GM11168 (cell line): ENCODE measurements at regions not wholly inside any gene's neighbourhood (a gene's known extent, or its start where the extent isn't known, plus 50 kb on each side); places are given as distances from the start of the nearest gene placed in this dataset.

Experiments
- in situ Hi-C: fragments of 300-500 bp; cut with MboI; formaldehyde crosslinking; loops from one replicate; pipeline ENCODE4 v1.12.0; 2022; ENCODE audit warnings: low sequenced_read_pairs; ENCODE audit not compliant: unreplicated experiment

DNA sequence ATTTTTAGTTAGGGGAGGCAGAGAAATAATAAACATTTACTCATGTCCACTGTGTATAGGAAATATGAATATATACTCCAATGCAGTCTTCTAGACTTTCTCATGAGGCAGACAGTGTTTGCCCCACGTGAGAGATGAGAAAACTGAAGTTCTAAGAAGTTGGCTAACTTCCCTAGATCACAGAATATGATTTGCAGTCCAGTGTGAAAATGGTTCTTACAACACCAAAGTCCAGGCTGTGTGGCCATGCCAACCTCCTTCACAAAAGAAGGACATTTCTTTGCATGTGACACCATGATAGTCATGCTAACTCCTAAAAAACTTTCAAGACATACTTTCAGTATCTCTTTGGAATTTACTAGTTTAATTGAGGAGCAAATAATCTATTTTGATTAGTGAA, 143.7 kb downstream of the IRS1 start:
- in situ Hi-C loops: no loop called here

DNA sequence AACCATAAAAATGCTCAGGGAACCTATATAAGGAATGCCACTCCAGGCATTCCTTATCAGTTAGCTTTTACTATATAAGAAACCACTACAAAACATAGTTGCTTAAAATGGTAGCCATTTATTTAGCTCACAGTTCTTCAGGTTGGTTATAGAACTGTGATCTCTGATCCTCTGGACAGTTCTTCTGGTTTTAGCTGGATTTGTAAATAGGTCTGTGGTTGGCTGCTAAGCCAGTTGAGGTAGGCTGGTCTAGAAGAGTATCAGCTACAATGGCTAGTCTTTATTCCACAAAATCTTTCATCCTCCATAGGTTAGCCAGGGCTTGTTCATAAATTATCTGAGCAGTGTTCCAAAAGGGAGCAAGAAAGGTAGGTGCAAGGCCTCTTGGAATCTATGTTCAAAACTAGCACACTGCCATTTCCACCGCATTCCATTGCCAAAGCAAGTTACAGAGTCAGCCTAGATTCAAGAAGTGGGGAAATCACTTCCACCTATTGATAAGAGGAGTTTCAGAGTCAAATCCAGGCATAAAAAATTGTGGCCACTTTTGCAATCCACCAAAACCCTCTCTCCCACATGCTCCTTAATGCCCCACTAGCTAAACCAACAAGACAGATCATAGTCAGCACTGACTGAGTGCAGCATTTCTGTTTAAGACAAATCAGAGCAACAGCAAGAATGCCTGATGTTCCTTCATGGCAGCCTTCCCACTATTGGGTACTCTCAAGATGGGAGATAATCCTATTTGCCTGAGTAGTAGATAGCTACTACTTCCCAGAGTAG, 146.4 kb downstream of the IRS1 start:
- in situ Hi-C loops: no loop called here

DNA sequence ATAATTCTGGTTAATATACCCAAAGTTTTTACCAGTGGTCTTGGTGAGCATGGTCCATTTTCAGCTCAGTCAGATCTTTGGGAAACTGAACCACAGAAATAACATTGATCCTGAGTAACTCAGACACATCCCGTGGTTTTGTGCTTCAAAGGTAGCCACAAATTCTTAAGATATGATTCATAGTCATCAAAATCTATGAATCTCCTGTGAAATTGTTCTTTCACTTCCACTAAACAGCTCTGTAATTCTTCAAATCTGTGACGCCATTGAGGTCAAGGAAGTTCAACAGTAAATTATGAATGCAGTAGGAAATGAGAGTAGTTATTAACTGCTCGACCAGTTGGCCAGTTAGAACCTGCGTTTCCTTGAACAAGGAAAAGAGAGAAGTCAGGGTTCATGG, 147.3 kb downstream of the IRS1 start:
- in situ Hi-C loops: no loop called here

DNA sequence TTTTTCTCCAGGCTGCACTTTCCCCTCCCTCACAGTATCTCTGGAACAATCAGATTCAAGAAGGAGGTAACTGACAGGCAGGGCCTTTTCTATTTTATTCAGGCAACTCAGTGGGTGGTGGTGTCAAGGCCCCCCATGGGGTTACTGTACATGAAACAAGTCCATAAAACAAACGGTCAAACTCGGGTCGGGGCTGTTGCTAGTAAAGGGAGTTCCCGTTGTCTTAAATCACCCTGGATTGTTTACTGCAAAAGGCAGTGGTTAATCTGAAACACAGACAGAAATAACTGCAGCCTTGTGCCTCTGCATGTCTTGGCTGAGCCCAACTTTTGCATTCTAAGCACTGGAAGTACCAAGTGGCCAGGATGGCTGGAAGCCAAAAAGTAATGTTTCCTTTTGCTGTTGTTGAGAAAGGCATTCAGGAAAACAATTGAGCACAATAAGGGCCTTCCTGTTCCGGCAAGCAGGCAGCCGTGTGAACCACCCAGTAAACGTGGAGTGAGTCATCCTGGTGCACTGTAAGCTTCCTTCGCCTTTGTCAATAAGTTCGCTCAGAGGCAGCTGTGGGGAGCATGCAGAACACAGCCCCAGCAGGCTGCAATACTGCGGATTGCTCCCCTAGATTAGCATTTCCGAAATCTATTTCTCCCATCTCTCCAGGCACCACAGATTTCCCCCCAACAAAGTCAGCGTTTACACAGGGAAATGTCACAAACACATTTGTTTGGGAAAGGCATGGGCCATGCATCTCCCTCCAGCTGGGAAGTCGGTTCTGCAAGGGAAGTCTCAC, 149.6 kb downstream of the IRS1 start:
- in situ Hi-C loops: no loop called here

DNA sequence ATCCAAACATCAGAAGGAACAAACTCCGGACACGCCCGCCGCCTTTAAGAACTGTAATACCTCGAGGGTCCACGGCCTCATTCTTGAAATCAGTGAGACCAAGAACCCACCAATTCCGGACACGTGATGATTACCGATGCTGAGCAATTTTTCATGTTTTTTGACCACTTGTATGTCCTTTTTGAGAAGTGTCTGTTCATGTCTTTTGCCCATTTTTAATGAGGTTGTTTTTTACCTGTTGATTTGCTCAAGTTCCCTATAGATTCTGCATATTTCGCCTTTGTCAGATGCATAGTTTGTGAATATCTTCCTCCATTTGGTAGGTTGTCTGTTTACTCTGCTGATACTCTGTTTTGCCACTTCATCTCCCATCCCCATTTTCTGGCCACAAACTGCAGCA, 150.4 kb downstream of the IRS1 start:
- in situ Hi-C loops: no loop called here

DNA sequence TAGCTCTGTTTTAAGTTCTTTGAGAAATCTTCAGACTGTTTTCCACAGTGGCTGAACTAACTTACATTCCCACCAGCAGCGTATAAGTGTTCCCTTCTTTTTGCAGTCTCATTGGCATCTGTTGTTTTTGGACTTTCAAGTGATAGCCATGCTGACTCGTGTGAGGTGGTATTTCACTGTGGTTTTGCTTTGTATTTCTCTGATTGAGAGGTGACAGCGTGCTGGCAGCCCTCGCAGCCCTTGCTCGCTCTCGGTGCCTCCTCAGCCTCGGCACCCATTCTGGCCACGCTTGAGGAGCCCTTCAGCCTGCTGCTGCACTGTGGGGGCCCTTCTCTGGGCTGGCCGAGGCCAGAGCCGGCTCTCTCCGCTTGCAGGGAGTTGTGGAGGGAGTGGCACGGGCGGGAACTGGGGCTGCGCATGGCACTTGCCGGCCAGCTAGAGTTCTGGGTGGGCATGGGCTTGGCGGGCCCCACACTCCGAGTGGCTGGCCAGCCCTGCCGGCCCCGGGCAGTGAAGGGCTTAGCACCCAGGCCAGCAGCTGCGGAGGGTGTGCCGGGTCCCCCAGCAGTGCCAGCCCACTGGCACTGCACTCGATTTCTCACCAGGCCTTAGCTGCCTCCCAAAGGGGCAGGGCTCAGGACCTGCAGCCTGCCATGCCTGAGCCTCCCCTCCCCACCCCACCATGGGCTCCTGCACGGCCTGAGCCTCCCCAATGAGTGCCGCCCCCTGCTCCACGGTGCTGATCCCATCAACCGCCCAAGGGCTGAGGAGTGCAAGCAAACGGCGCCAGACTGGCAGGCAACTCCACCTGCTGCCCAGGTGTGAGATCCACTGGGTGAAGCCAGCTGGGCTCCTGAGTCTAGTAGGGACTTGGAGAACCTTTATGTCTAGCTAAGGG, 151.8 kb downstream of the IRS1 start:
- in situ Hi-C loops: no loop called here

DNA sequence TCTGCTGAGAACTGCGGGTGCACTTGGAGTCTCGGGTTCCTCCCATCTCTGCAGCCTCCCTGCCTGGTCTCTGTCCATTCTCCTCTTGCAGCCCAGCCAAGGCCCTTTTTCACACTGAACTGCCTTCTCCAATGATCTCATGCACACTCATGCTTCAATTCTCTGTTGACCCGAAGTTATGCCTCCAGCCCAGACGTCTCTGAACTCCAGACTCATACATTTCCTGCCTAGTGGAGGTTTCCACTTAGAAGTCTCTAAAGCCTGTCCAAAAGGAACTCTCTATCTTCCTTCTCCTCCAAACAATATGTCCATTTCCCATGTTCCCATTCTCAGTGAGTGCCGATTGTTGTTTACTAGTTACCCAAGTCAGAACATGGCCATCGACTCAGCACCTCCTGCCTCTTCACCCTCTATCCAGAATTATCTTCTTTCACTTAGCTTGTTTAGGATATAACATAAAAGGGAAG, 155.2 kb downstream of the IRS1 start:
- in situ Hi-C loops: no loop called here

DNA sequence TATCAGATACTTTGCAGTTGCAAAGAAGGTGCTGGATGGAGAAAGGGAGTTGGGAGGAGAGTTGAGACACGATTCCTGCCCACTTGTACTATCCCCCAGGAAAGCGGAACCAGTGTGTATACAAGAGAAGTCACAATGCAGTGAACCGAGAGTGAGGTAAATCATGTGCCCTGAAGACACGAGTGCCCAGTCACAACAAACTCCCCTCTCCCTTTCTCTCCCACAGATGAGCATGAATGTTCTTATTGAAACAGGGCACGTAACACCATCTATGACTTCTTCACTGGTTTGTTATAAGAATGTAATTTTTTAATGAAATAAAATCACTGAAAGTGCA, 155.7 kb downstream of the IRS1 start:
- in situ Hi-C loops: no loop called here

DNA sequence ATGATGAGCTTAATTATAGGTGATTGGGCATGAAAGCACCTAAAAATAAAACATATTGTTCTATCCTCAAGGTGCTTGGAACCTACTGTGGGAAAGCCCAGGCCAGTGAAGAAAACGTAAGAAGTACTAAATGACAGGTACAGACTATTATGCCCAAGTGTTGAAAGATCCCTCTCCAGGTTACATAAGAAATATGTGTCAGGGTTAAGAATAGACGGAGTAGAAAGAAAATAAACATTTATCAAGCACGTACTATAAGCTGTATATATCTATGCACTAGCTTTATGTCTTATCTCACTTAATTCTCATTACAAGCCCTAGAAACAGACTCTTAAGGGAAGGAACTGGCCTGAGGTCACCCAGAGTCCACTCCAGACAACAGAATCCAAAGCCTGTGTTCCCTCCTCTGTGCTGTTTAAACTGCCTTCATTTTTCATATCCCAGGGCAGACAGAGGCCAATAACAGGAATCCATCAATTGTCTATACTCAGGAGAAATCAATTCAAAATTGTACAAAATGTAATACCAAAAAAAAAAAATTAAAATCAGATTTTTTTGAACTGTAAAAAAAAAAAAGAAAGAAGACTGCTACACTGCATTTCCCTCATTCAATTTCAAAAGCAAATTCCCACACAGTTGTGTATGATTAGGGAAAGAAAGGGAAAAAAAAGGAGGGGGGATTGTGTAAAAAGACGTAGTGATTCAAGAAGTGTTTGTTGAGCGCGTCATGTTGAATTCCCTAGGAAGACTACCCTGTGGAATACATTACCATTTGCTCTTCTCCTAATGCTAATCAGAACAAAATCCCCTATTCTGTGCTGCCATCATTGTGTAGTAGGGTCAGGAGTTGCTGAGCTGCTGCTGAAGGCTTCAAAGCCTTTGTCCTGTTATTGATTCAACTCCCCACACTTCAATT, 156.3 kb downstream of the IRS1 start:
- in situ Hi-C loops: no loop called here

DNA sequence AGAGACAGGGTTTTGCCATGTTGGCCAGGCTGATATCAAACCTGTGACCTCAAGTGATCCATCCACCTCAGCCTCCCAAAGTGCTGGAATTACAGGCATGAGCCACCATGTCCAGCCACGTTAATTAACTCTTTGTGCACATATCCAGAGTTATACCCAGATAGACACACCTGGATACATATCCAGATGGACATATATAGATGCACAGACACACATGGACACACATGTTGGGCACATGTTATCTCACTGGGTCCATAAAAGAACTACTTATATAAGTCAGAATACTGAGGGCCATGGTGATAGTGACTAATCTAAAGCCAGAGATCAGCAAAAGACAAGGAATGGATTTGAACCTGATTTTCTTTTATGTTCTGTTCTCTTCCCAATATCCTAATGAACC, 158.6 kb downstream of the IRS1 start:
- in situ Hi-C loops: no loop called here

DNA sequence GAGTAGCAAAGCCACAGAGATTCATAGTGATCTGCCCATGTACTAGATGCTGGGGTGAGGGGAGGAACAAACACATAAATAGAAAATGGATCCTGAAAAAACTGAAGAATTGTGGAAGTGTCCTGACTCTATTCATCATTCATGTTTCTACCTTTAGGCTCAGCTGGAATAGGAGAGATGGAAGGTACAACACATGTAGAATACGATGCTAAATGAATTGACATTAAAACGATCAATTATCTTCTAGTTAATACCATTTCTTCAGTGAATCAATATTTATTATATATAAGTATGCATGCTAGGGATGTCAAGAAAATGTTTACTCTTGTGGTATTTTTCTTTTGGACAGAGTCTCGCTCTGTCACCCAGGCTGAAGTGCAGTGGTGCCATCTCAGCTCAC, 159.1 kb downstream of the IRS1 start:
- in situ Hi-C loops: no loop called here

DNA sequence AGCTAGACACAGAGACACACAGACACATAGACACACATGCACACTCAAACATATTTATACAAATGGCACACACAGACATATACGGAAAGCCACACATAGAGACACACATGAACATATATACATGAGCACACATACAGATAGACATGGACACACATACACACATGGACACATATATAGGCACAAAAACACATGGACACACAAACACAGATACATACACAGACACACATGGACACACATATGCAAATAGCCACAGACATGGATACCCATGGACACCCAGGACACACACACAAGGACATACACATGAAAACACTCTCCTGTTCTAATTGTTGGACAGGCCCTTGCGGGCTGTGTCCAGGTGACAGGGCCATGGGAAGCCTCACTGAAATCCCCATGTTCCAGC, 160.1 kb downstream of the IRS1 start:
- in situ Hi-C loops: no loop called here

DNA sequence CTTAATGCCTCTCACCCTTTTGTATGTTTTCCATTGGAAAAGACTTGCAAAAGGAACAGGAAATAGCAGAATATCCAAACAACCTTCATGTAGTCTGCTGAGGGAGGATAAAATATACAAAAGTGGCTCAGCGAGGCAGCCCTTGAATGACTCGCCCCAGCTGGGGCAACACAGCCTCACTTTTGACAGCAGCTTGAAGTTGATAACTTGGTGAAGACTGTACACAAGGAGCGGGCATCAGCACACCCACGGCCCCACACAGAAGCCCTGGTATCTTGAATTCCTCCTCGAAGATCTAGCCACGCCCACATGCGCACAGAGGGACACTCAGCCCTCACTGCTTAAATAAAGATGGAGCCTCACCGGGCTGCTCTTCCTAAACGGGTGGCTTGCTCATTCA, 161.0 kb downstream of the IRS1 start:
- in situ Hi-C loops: no loop called here

DNA sequence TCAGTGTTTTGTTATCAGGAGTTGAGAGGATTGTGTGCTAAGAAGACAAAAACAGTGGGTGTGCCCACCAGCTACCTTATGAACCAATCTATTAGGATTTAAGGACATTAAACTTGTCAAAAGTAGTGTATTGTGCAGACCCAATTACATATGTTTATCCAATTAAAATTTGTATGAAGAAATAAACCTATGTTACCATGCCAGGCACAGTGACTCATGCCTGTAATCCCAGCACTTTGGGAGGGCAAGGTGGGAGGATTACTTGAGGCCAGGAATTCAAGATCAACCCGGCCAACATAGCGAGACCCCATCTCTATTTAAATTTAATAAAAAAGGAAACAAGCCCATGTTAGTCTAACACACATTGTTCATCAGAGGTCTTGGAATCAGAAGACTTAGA, 162.2 kb downstream of the IRS1 start:
- in situ Hi-C loops: no loop called here

DNA sequence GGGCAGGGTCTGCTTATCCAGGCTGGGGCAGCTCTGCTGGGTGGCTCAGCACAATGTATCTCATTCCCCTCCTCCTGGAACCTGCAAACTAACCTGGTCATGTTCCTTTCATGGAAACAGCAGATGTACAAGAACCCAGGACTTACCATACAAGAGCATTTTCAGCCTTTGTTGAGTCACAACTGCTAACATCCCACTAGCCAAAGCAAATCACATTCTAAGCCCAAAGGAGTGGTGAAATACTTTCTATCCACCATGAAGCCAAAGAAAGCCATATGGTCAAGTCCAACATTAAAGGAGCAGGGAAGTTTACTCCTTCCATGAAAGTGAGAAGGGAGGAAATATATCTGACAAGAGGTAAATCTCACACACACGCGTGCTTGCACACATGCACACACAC, 163.0 kb downstream of the IRS1 start:
- in situ Hi-C loops: no loop called here

DNA sequence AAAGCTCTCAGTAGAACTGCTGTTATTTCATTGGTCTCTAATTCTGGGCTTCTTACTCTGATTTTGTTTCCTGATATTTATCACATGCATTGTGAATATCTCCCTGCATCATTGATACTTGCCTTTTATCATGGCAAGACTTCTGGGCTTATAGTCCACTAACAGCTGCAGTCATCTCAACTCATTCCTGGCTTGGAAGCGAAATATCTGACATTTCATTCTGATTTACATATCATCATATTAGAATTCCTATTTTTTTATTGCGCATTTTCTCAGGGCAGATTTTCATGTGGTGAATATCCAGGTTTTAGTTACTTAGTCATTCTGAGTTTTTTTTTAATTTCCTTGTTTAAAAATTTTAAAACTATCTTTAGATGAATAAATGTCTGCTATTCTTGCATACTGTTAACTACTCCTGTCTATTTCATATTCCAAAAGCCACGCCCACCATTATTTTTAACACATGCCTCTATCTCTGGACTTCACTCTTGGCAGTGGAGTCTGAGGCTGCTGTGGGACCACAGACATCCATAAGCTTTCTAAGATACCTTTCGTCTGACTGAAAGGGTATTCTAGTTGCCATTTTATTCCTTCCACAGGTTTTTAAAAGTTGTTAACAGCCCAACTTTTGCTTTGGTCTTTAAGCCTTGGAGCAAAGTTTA, 164.5 kb downstream of the IRS1 start:
- in situ Hi-C loops: no loop called here

DNA sequence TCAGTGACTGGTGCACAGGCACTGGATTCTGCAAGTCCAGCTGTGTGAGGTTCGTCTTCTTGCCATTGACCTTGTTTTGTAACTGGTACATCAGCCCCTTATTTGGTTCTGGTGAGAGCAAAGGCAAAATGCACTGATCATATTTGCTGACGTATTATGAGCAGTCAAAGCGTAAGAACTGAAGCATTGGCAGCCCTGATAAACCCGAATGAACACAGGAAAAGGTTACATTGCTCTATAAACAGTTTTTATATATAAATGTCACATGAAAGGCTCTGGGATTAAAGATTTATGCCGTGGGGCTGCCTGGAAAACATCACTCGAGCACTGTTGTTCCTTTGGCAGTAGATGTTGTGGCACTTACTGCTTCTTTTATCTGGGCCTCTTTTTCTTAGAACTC, 167.9 kb downstream of the IRS1 start:
- in situ Hi-C loops: no loop called here

DNA sequence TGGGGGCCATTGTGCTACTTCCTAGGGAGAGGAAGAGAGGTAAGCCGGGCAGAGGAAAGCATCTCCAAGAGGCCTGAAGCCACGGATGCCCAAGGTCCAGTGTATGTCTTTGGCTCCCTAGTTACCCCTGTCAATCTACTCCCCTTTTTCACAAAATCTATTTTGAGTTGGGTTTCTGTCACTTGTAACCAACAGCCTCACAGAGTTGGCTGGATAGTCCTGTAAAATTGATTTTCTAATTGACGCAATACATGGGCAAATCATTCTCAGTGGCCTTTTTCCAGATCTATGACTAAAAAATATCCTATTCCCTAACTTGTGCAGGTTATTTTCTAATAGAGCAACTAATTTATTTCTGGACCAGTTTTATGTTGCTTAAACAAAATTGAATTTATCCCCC, 168.4 kb downstream of the IRS1 start:
- in situ Hi-C loops: no loop called here

DNA sequence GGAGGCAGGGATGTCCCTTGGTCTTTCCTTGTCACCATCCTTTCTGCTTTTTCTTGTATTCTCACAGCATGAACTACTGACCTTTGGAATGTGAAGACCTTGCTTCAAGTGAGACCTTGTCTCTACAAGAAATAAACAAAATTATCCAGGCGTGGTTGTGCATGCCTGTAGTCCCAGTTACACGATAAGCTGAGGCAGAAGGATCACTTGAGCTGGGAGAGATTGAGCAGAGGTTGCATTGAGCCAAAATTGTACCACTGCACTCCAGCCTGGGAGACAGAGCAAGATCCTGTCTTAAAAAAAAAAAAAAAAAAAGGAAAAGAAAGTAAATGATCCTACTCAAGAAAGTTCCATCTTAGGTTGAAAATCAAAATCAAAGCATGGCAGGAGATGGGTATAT, 173.7 kb downstream of the IRS1 start:
- in situ Hi-C loops: no loop called here
